Retina (tissue), 1 donor: ENCODE measurements at regions not wholly inside any gene's neighbourhood (a gene's known extent, or its start where the extent isn't known, plus 50 kb on each side); places are given as distances from the start of the nearest gene placed in this dataset.

Experiments used
- DNase-seq: peaks from one replicate; pipeline ENCODE4 v3.0.0-alpha.2; 2016

DNA sequence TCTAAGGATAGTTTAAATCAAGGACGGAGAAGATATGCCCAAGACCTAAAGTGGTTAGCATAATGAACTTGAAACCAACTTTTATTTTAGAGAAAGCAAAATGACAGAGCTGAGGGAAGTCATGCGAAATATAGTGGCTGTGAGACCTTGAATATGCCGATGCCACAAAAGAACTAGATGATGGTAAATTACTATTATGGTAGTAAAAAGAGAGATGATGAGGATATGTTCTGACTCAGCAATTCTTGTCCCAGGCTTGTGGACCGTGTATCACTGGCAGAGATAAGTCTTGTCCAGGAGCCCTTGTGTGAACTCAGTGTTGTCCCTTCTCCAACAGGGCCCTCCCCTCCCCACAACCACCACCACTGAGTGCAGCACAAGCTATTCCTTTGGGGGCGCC lies 1605.6 kb upstream of the TENM3 start:
- no peak for DNase-seq

DNA sequence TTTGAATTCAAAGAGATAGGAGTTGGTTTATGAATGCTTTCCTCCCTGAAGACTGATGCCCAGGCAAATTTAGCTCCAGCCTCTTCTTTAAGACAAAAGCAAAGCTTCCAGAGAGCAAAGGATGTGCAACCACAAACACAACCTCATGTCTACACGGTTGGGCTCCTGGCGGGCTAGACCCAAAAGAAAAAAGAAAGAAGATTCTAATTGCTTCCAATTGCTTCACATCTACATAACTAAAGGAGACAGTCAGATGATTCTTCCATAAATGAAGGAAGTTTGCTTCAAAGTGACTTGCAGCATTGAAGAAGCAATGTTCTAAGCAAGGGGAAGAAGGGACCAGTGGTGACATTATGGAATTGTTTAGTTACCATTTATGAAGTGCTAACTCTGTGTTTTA lies 1603.0 kb upstream of the TENM3 start:
- DNase-seq: no peak

DNA sequence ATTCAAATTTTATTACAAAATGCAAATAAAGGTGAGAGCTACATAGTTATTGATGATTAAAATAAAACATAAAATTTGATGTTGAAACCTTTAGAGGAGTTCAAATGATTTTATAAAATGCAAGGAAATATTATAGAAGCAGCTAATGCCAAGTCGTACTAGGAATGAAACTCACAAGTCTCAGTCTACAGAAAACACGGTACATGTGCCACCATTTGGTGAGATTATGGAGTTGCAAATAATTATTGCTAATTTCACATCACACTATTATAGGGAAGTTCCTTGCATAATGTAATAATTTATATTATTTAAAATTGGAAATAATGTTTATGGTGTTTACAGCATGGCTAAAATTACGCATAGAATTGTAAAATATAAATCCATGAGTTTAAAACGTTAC lies 1601.7 kb upstream of the TENM3 start:
- no peak for DNase-seq

DNA sequence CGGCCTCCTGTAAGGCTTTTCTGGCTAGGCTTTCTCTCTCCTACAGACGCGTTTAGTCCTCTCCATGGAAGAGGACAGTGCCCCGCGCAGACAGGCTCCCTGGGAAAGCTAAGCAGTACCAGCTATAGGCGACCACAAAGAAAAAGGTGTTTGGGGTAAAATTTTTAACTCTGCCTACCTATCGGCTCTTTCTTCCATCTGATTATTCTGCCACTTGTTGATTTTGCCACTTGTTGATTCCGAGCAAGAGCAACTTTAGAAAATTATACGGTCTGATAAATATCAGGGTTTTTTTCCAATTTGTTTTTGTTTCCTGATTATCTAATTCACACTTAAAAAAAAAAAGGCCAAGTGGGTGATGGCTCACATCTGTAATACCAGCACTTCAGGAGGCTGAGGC lies 1600.5 kb upstream of the TENM3 start:
- no peak for DNase-seq

DNA sequence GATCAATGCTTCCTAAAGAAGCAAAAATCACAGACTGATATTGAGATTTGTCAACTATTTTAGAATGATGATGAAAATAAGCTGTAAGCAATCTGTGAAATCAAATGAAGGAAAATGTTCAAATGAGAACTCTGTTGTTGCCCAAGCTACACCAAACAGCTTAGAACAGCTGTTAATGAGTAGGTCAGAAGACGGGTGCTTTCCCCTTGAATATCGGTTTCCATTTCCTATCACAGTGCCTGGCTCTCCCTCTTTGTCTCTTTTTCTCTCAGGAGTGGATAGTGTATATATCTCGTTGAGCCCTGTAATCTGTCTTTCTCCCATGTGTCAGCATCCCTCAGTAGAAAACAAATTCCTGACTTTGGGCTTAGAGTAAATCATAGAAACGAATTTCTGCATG lies 1592.9 kb upstream of the TENM3 start:
- DNase-seq: no peak

DNA sequence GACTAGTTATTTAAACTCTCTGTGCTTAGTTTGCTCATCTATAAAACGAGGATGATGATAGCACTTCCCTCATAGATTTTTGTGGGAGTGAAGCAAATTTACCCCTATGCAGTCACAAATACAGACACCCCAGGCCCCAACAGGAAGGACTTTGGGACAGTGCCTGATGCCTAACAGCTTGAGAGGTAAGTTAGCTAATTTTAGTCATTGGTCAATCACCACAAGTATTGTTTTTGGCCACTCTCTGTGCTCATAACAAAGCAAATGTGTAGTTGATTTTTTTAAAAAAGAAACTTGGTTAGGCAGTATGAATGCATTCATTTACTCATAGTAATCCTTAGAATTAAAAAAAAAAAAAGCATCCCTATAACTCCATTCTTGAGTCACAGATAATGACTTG lies 1590.7 kb upstream of the TENM3 start:
- no peak for DNase-seq

DNA sequence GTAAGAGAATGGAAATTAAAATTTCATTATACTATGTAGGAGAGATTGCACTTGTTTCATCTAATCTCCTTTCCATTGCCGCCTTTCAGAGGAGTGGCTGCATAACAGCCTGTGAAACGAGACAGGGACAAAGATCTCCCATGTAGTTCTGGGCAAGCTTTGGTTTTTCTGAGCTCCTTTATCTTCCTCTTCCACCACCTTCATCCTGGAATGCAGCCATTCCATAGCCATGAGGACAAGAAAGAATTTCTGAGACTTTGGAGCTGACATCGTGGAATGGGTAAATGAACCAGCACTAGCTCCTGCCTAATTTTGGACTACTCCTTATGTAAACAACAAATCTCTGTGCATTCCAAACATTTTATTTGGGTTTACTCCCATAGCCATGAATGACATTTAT lies 1587.3 kb upstream of the TENM3 start:
- DNase-seq: no peak

DNA sequence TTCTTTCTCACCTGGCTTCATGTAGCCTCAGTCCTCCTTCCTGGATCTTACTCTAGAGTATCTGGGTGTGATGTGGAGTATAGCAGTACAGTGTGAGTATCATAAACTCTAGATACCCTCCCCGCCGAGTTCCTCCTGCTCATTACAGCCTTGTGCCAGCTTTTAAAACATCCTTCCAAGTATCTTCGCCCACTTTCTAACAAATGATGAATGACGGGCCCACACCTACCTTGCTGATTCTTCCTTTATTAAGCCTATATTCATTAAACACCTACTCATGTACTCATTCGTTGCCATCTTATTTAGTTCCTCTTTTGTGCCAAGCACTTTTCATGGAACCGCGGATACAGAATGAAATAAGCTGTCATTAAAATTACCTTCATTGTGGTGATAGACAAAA lies 1585.3 kb upstream of the TENM3 start:
- DNase-seq: no peak

DNA sequence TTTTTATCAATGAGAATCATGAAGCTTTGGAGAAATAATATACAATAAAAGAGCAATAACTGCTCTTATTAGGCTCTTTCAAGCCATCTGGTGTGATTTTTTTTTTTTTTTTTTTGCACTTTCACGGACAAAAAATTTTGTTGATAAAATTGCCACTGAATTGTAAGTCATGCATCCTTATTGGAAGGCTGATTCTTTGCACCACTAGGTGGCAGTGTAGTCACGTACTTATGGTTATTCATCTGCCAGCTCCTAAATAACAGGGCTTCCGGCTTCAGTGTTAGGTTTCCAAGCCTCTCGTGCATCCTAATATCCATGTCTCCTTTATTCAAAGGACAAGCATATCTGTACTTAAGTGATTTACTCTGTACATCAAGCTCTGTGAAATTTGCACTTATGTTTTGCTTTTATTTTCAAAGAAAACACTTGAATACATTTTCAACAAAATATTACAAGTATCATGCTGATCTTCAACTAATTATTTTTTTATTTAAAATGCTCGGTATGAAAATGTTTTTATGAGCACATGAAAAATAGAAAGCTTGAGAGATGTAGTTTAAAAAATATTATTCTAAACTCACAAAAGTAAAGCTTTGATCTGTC lies 1578.3 kb upstream of the TENM3 start:
- peak; percentile 75 for DNase-seq

DNA sequence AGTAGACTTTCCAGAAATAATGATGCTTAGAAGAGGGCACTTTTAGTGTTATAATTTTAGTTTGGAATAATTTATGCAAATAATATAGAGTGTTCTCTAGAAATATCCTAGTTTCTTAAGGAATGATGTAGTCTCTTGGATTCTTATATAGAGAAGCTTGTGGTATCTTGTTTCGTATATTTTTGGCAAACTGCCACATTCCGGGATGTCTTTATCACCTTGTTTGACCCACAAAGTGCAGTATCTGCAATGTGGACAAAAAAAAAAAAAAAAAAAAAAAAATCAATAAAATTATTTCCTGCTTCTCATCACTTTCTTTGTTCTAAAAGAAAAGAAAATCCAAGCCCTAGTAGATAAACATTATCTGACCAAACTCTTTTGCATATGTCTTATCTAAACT lies 1577.7 kb upstream of the TENM3 start:
- DNase-seq: no peak

DNA sequence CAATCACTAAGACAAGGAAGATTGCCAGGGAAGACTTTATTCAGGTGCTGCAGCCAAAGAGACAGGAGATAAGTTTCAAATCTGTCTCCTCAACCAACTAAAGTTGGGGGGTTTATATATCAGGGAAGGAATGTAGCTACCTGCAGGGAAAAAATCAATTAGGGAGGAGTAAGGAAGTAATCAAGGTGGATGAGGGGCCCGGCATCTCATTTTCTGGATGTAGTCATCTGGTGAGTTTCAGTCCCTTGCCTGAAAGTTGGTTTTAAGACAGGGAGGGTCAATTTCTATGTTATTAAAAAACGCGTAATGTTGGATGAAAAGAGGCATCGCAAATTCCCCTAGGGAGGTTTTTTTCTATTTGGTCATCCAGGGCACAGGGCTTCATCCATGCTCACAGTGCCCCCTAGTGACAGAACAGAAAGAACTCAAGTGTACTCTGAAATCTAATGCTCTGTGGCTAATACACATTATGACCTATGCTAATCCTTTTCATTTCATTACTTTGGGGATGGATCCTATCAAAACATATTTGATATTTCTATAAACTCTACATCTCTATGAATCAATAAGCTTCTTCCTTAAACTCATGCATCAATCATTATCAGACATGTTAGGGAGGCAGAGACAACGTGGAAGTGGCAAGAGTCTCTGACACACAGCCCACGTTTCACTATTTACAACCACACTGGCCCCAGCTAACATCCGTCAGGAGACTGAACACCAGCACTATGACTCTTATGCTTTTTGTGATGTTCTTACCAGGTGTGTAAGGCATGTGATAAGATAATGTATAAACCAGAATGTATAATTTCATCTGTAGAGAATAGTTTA lies 1577.0 kb upstream of the TENM3 start:
- peak; percentile 65 for DNase-seq

DNA sequence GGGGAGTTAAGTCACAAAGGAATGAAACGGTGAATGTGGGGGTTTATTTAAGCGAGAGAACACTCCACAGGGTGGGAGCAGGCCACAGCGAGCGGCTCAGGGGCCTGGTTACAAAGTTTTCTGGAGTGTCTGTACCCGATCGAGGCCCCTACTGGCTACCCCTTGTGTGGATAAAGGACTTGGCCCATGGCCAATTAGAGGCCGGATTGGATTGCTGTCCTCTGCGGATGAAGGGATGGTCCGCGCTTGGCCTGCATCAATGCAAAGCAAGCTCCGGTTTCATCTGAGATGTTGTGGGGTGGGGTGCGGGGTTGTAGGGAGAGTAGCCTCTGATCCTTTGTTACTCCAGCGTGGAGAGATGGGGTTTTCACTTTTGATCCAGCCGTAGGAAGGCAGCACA lies 1574.5 kb upstream of the TENM3 start:
- no peak for DNase-seq

DNA sequence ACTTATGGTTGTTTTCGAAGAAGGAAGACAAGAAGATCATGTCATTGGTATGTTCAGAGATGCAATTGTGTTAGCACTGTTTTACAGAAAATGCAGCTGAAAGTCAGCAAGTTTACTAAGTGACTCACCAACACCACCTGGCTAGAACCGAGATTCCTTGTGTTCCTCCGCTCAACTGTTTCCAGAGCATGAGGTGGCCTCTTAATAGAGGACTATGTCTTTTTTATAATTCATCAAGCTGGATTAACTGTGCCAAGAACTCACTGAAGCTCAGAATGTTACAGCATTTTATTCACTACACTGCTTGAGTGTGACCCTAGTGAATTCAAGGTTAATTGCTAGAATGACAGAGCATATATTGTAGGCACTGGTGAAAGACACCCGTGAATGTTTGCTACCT lies 1573.5 kb upstream of the TENM3 start:
- no peak for DNase-seq

DNA sequence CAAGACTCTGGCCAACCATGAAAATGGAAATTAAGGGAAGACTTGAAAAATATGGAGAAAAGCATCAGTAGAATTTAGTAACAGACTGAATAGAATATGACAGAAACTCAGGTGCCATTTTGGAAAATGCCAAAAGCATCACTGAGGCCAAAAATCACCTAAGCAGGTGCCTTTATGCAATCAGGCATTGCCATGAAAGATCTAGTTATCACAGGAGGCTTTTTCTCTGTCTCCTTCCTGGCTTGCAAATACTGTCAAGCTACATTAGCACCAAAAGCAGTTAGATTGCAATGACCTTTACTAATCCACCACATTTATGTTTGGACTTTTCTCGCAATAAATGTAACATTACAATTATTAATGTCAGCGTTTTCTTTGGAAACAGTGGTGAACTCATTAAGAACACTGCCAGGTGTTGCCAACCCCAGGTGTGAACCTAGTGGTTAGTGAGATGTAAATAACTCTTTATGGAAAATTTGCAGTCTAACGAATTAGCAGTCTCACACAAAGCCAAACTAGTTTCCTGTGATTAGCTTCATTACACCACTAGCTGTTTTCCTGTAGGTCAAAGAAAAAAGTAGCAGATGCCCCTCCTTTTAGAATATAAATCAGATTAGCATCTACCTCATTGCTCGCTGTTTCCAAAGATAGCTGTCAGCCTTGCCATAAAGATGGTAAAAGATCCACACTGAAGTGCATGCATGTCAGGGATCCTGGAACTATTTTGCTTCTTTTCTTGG lies 1568.4 kb upstream of the TENM3 start:
- peak; percentile 50 for DNase-seq

DNA sequence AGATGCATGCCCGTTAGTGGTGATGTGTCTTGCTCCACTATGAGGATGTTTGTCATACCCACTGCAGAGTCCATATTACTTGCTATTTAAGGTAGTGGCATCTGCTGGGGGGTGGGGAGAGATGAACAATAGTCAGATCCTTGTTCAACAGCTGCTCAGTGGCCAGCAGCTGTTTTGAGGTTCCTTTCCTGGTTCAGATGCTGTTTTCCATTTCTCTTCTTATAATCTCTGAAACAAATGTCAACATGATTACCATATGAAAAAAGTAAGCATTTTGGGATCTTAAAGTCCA lies 1567.9 kb upstream of the TENM3 start:
- no peak for DNase-seq

DNA sequence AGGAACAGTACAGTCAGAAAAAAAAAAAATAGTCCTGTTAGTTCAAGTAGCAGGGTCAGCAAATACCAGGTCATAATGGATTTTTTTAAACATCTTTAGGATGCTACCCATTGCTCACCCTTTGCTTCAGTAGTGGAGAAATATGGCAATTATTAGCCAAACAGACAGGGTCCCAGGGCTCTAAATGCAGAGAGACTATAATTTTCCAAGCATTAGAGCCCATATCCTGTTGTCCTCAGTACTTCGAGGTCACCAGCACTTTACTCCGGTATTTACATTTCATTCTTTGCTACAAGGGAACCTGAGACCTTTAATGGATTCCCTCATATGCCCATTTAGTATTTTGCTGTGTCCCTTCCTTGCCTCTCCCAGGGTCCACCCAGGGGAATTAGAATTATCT lies 1562.9 kb upstream of the TENM3 start:
- DNase-seq: no peak

DNA sequence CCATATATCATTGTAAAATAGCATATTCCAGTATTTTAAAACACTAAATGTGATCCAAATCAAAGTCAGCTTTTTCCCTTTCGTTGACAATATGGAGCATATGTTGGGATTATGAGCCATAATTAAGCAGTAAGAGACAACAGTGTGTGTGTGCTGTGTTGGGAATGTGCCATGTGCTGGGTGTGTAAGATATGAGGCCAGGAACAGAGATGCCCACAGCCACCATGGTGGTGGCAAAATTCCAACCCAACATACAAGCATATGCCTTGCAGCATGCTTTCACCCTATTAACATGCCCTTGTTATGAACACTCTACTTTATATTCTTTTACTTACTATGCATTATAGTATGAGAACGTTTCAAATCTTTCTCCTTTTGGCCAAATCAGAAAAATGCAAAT lies 1560.4 kb upstream of the TENM3 start:
- DNase-seq: no peak

DNA sequence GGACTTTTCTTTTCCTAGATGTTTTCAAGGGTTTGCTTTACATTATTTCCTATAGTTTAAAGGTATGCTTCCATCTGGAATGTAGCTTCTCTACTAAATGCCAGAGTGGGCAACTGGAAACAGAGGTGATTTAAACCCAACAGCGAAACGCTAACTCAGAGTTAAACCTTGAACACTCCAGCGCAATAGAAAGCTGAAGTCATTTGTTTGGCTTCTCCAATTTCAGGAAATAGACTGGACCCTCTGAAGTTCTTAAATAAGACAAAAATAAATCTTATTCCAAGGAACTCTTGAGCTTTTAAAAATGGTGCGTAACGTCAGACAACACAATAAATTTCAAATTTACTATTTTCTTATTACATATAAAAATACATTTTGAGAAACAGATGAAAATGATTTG lies 1560.0 kb upstream of the TENM3 start:
- DNase-seq: no peak

DNA sequence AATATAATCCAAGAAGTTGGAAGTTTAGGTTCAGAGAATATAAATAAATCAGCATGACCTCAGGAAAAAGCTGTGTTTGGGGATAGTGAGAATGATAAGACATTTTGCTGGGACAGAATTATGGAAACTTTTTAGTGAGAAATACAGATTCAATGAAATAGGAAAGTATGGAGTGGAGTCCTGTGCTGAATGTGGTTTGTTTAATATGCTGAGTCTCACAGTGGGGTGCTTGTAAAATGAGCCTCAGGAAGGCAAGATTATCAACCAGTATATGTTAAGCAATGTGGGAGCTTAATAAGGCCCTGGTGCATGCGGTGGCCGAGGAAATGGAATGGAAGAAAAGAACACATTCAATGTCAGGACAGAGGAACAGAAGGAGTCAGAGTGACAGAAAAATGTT lies 1554.7 kb upstream of the TENM3 start:
- no peak for DNase-seq

DNA sequence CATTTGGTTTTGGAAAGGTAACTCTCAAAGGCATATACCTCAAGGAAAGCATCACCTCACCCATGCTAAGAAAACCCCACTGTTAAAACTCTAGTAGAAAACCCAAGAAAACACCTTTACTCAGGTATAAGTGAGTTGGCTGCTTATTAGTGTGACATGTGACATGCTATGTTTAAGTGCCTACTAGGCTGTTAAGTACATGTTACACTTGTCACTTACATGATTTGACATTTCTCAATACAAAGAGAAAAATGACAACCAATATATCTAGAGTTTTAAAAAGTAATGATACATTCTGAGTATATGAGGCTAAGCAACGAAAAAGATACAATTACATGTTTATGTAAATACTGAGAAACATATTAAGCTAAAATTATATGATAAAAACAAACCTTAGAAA lies 1548.3 kb upstream of the TENM3 start:
- no peak for DNase-seq

DNA sequence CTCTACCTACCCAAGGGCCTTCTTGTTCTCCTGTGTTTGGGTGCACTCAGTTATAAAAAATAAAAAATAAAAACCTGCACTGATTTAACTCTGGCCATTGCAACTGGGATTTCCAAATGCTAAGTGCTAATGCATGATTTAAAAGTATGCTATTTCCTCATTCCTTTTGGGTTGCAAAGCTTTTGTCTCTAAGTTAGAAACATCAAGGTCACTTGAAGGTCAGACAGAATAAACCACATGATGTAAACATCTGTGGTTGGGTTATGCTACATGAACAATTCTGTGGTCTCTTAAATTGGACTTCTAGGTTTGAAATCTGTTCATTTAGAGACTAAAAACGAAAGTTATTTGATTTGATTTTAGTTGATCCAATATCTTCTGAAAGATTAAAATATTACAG lies 1547.4 kb upstream of the TENM3 start:
- DNase-seq: no peak

DNA sequence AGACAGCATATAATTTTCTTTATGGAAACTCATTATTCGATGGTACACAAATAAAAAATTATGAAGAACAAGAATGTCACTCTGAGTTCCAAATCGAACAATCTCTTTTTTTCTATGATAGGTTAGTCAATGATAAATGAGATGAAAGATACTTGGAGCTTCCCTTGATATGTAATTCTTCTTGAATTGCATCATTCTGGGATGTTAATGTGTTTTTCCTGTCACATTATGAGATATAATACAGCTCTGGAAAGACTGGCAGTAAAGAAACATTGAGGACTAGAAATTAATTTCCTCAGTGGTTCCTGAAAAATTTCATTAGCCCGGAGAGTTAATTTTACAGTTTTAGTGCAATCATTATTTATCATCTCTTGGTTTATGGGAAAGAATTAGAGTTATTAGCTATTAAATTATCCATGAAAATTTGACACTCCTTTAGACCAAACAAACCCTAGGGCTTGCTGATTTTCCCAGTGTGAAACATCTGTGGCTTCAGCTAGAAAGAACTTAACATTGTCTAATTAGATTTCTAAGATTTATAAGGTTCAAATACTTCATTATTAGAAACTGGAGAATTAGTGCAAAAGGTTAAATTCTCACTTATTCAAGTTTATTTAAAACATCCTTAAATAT lies 1546.6 kb upstream of the TENM3 start:
- DNase-seq: no peak

DNA sequence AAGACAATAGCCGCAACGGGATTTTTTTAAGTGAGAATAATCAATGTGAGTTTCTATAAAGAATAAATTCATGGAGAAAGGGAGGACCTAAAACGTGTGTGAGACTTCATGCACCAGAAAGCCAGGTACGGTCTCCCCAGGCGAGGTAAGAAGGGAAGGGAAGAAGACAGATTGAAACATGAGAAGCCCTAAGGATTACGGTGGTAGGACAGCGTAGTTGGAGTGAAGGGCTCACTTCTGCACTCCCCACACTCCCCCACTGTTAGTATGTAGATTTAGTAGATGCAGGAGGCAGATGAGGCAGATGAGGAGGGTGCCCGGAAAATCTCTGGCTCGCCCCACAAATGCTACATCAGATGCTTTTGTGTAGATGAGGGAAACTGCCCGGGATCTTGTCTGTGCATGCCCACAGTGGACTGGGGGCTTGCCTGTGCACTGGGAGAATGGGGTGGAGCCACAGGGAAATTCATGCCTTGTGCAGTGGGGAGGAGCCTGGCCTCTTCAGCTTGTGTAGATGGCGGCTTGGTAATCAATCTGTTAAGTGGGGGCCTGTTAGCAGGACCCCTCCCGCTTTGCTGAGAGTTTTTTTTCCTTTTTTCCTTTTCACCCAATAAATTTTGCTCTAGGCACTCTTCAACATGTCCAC lies 1544.5 kb upstream of the TENM3 start:
- DNase-seq: no peak
